Activated CD4-positive, CD25-positive, alpha-beta regulatory T cell treated with anti-CD3 and anti-CD28 coated beads, Interleukin-2, amount 50 U/mL, for 16 hours (primary cell): ENCODE measurements at regions not wholly inside any gene's neighbourhood (a gene's known extent, or its start where the extent isn't known, plus 50 kb on each side); places are given as distances from the start of the nearest gene placed in this dataset.

Source experiments
- DNase-seq: peaks from one replicate; pipeline ENCODE4 v3.0.0-alpha.2; 2020; ENCODE audit warnings: low read depth, low spot score

DNA sequence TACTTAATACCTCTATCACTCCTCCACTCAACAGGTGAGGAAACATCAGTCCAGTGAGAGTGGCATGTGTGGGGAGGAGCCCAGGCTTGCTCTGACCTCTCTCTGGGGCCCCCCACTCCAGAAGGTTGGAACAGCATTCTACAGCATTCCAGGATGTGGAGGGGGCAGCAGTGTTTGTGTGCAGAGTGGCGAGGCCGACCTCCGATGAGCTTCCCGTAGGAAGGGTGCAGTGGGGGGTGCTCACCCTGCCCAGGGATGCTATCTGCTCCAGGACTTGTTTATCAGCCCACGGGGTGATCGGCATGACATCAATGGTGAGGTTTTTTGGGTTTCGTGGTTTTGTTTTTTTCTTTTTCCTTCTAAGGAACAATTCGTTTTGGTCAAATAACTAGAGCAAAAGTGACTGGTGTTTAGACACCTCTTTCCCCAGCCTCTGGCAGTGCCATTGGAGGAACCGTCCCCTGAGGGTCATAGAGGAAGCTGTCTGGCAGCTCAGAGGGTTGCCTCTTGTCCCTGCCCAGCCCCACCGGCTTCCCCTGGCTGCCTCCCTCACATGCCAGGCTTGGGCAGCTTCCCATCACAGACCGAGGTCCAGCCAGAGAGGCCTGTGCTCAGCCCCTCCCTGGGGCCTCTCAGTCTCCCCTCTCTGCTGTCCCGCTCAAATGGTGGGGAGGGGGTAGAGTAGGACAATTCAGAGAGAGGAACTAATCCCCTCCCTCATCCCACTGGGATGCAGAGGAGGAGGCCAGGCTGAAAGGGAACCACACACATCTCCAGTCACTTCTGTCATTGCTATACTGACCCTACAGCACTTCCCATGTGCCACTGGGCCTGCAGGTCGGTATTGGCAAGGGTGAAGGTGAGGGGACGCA is 96.5 kb downstream of the ZFP36L2 start:
- no peak for DNase-seq

DNA sequence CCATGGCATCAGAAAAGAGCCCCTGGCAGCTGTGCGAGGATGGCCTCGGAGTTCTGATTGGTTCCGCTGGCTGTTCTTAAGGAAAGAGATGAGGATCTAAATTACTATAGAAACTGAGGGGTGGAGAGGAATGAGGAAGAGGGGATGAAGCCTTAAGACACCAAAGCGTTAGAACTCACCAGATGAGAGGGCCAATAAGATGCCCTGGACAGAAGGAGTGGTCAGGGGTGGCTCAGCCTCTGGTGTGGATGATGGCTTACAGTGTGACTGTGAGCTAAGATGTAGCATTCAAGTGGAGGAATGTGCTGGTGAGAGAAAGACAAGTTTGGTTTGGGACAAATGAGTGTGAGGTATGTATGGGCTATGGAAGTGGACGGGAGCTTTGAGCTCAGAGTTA is 97.8 kb downstream of the ZFP36L2 start:
- DNase-seq: no peak

DNA sequence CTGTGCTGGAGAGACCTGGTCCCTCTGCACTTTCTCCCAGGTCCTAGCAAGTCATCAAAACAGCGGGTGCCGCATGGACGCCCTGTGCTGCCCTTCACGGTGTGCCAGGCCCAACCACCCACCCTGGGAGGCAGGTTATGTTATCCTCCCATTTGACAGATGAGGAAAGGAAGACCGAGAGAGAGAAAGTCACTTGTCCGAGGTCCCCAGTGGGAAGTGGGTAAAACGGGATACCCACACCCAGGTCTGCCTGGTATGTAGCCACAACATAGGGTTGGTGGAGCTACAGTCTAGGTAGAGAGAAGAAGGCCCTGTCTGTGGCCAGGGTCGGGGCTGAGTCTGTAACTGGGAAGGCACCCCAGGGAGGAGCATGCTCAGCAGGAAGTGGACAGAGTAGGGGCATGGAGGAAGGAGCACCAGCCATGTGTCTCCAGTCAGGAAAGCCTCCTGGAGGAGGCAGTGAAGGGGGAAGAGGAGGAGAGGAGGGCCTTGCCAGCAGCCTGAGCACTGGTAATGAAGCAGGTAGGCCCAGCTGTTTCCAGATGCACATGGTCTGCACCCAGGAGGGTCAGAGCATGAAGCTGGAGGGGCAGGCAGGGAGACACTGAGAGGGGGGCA is 98.4 kb downstream of the ZFP36L2 start:
- no peak for DNase-seq

DNA sequence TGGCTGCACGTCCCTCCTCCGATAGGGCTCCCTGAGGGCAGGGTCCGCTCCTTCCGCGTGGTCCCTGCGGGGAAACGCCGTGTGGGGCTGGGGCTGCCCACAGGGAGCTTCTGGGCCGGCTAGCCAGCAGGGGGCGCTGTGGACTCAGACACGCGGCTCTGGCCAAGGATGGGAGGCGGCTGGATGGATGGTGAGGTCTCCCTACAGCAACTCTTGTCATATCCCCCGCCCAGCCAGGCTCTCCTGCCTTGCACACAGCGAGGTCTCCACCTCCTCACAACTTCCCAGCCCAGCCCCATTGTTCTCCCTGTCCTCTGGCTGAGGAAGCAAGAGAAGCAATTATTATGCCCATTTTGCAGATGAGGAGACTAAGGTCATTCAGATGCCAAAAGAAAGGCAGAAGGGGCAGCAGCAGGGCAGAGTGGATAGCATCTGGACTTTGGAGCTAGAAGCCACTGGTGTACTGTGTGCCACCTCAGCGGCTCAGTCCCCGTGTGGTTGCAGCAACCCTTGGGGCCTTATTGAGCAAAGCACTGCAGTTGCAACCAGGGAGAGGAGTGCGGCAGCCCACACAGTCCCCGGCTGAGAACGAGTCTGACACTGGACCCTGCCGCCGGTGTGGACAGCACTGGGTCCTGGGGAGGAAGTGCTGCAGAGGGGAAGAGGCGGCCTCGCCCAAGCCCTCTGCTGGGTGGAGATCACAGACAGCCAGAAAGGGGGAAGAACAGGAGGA is 99.0 kb downstream of the ZFP36L2 start:
- peak; percentile 78 for DNase-seq

DNA sequence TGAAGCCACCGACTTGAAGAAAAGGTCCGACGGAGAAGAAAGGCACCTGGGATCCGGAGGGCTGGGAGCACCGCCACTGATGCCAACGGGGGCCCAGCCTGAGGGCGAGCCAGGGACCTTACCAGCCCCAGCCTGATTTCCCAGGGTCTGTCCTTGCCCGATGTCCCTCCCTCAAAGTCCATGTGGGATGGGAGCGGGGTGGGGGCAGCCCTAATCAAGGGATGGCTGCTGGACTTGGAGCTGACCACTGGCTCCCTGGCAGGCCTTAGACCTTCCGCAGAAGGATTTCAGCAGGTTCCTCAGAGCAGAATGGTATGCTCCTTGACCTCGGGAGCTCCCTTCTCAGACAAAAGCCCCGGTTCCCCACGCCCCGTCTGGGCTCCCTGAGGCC is 99.6 kb downstream of the ZFP36L2 start:
- no peak for DNase-seq

DNA sequence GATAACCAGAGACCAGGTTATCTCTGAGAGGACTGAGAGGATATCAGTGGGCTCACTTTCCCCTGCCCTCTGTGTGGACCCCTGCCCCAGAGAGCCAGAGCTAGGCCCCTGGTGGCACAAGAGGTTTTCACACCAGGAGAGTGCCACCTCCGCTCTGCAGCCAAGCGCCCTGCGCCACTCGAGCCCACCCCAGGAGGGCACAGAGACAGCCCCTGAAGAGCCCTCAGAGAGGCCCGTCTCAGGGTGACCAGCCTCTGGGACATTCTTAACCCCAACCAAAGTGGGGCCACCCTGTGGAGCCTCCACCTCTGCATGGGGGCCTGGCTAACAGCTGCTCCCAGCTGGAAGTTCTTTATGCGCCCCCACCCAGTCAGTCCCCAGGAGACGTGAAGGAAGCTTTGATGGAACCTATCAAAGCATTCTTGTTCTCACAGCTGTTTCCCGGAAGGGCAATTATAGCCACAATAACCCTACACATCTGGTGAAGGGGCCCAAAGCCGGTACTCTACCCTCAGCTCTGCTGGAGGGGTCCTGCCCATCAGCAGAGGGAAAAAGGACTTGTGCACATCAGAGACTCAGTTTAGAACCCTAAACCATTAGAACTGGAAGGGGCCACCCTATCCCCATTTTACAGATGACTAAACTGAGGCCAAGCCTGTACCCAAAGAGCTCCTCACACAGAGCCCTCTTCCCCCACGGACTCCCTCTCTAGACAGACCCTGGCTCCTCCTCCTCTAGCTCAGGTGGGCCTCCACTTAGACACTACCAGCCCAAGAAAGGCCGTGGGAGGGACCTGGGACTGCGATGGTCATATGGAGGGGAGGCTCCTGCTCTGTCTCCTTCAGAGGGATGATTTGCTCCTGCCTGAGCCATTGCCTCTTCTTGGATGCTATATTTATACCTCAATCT is 101.1 kb downstream of the ZFP36L2 start:
- DNase-seq: no peak

DNA sequence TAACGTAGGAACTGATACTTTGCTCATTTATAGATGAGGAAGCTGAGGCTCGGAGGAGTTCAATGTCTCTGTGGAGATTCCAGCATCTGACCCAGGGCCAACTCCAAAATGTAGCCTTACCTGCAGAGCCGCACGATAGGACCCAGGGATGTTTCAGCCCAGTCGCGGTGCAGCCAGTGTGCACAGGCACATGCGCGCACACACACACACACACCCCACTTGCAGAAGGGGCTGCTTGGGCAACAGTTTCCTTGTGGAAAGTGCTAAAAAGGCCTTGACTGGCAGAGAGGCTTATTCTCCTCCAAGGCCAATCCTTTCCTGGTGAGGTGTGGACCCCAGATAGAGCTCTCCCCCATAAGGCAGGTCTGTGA is 101.7 kb downstream of the ZFP36L2 start:
- no peak for DNase-seq

DNA sequence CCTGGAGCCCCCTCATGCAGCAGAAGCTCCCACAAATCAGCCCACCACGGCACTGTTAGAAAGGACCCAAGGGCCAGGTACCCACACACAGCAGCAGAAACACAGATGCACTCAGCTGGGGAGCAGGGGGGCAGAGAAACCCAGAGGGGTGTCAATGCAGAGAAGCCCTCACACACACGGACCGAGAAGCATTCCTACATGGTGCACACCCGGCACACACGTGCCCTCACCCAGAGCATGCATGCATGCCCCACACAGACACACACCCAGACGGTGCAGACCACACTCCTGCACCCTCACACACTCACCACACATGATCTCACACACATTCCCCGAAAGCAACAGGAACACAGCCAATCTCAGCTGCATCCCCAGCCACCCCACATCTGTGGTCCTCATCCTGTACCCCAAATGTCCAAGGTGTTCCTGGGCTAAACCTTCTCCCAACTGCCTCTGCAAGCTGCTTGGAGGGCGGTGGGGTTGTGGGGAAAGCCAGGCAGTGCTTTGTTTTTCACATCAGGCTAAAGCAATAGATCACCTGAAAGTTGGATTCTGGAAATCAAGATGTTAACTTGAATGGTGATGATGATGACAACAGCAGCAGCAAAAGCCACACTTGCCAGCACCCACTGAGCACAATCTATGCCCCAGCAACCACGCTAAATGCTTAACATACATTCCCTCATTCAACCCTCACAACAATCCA is 102.3 kb downstream of the ZFP36L2 start:
- DNase-seq: no peak

DNA sequence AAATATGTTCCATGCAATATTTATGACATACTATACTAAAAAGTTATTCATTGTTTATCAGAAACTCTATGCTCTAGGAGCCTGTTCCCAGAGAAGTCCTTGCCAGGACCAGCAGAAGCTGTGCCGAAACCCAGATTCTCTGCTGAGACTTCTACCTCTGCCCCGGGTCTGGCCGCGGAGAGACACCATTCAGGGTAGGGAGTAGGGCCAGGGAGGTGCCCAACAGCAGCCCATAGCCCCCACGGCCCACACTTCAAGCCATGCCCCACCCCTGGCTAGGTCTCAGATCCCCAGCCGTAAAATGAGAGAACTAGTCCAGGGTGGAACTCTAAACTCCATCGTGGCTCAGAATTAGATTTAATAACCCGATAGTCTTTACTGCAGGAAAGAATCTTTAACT is 102.9 kb downstream of the ZFP36L2 start:
- DNase-seq: no peak

DNA sequence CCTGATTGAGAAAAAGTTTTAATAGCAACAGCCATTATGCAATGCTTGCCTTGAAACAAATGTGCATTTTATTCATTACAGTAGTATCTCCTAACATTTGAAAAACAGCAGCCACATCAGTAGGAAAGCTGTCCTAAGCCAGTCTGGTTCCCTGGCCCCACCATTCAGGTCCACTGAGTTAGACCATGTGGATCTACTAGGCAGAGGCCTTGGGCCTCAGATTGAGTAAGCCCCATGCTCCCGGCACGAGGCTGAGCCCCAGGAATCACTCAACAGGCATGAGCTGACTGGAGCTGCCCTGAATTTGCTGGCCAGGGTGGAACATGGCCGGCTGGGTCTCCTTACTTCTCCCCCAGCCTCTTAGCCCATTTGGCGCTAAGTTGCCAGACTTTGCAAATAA is 103.4 kb downstream of the ZFP36L2 start:
- DNase-seq: no peak

DNA sequence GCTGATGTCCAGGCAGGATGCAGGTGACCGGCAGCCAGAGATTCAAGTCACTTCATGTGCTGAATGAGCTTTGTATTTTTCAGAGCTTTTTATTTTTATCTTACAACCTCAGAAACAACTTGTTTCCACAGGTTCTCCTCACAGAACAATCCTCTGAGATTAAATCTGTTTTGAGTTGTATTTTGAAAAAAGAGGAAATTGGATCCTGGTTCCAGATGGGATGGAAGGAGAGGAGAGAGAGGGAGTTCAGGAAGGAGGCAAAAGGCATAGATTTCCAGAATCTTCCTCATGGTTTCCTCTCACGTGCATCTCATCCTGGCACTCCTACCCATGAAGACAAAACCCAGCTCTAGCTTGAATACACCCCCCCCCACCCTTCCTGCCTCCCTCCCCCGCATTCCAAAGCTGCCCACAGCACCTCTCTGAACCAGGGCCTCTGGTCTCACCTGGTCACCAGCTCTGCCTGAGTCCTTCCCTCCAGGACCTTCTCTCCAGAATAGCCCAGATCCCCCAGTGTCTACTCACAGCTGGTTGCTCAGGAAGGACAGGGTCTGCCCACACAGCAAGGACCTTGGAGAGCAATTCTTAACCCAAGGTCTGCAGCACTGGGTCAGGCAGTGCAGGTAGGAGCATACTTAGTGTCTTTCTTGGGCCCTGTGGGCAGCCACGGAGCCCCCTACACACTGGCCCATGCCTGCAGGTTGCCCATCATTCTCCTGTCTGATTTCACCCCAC is 104.7 kb downstream of the ZFP36L2 start:
- DNase-seq: no peak

DNA sequence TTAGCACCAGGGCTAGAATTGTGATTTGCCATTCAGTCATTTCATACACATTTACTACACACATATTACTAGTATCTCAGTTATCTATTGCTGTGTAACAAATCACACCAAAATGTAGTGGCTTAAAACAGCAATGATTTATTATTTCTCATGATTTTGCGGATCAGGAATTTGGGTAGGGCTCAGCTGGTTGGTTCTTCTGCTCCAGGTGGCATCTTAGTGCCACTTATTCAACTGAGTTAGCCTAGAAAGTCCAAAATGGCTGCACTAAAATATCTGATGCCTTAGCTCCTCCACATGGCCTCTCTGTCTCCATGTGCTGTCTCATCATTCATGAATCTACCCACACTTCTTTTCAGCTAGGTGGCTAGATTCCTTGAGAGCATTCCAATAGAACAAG is 107.1 kb downstream of the ZFP36L2 start:
- DNase-seq: no peak

DNA sequence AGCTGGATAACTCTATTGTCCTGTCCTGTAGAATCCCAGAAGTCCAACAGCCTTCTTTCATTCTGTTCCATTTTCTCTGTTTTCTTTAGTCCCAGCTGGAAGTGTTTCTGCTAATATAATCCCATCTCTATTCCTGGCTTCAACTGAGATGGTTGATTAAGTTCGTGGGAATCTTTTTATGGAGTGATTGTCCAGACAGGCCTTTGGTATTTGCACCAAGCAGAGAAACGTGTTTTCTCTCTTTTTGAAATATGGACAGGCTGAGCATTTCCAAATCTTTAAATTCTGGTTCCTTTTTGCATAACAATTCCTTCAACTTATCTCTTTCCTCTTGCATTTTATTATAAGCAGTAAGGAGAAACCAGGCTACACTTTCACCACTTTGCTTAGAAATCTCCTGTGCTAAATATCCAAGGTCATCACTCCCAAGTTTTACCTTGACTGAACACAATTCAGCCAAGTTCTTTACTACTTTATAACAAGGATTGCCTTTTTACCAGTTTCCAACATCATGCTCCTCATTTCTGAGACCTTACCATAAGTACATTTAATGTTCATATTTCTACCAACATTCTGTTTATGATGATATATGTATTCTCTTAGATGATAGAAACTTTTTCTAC is 108.8 kb downstream of the ZFP36L2 start:
- no peak for DNase-seq

DNA sequence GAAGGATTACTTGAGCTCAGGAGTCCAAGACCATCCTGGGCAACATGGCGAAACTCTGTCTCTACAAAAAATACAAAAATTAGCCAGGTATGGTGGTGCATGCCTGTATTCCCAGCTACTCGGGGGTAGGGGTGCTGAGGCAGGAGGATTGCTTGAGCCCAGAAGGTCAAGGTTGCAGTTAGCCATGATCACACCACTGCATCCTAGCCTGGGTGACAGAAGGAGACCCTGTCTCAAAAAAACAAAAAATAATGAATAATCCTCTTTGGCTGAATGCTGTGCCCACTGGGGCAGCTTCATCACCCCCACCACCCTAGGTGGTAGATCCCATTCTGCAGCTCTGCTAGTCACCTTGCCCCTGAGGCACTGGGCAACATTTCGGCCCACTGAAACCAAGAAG is 109.4 kb downstream of the ZFP36L2 start:
- no peak for DNase-seq

DNA sequence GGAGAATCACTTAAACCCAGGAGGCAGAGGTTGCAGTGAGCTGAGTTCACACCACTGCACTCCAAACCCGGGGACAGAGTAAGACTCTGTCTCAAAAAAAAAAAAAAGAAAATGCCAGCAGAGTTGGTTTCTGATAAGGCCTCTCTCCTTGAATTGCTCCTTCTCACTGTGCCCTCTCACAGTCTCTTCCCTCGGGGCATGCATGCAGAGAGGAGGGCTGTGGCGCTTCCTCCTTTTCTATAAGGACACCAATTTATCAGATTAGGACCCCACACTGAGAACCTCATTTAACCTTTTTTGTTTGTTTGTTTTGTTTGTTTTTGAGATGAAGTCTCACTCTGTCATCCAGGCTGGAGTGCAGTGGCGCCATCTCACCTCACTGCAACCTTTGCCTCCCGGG is 110.5 kb downstream of the ZFP36L2 start:
- DNase-seq: no peak

DNA sequence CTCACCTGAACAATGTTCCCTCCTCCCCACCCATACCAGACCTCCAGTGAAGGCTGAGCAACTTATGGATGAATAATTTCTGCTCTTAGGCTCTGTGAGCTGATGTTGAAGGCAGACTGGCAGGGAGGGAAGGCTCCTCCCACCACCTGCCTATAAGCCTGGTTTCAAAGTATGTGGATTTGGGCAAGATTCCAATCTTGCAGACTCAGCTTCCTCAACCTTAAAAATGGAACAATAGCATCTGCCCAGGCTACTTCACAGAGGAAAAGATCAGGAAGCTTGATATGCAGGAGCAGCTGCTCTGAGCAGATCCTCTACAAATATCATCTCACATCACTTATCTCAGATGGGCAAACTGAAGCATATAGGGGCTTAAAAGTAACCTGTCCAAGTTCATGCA is 112.2 kb downstream of the ZFP36L2 start:
- no peak for DNase-seq

DNA sequence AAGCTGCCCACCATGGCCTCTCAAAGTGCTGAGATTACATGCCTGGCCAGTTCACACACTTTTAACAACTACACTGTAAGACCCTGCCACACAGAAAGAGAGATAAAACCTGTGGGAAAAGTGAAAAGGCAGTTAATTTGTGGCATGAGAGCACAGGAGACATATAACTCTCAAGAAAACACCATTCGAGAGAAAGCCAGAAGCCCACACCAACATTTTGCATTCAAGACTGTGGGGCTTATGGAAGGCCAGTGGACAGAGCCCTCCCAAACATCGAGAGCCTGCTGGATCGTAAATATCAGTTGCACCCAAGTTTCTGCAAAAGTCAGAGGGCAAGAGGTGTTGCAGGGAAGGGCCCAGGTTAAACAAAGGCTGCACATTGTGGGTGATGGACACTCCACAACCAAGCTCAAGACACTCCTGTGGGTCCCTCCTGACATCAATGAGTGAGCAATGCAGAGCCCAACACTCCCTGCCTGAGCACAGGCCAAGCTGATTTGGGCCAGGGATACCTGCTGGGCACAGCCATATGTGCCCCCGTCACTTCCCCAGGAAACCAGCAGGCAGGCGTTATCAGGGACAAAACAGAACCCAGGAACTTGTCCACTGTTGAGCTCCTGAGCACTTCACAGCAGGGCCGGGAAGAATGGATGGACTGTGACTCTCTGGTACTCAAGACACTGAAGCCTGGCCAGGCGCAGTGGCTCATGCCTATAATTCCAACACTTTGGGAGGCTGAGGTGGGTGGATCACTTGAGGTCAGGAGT is 114.4 kb downstream of the ZFP36L2 start:
- no peak for DNase-seq

DNA sequence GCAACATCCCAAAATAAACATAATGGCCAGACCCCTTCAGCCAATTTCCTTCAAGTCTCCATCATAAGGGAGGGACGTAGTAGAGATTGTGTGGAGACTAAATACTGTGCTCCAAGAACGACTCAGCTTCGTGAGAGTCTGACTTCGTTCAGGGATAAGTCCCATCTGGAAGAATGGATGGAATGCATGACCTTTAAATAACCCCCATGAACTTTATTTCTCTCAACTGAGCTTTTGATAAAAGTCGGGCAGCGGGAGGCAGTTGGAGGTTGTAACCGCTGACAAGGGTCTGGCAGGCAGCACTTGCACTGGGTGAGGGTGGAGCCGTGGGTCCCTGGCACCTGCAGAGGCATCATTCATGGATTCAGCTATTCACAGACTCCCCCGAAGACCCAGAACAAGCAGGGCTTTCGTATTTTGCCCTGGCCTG is 115.9 kb downstream of the ZFP36L2 start:
- DNase-seq: no peak

DNA sequence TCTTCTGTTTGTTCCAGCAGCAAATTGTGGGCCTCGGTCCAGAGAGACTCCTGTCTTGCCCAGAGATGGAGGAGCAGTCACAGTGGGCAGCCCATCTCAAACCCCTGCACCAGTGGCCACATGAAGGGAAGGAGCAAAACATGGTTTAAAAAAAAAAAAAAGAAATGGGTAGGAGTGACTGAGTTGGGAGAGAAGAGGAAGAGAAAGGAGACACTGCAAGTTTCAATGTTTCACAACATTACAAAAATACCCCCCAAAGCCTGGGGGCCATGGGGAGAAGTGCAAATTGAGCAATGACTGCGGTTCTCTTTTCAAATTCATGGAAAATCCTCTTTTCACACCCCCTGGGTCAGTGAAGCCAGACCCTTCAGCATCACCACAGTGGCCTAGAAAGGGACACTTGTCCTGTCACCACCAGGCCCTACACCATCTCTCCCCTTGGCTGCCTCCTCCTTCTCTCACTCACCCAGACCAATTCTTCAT is 117.1 kb downstream of the ZFP36L2 start:
- DNase-seq: no peak
